Lower leg skin (tissue), 4 donors: ENCODE measurements at regions not wholly inside any gene's neighbourhood (a gene's known extent, or its start where the extent isn't known, plus 50 kb on each side); places are given as distances from the start of the nearest gene placed in this dataset.

Experiments
- DNase-seq, 2 donors: peaks; one replicate each; pipeline ENCODE4 v3.0.0-alpha.2; 2019; ENCODE audit warnings: low spot score in 2 of 2
- H3K4me3 ChIP-seq: fragments of 200-600 bp; sonication (generic); 2 replicates; pipeline ENCODE4 v1.5.1; 2017; ENCODE audit warnings: mild to moderate bottlenecking, low read depth; ENCODE audit not compliant: poor library complexity, severe bottlenecking
- POLR2A ChIP-seq, 2 donors: fragments of 450-650 bp; IDR thresholded peaks; one replicate each; pipeline ENCODE4 v1.6.1; 2016 to 2017; ENCODE audit warnings: antibody characterized with exemption in 2 of 2, mild to moderate bottlenecking in 1 of 2, moderate library complexity in 1 of 2
- WGBS, 2 donors: methylation state at CpG; one replicate each; pipeline ENCODE4 v1.1.5; 2018; 5-methylcytosine and 5-hydroxymethylcytosine counted together
- intact Hi-C: fragments of 100-400 bp; cut with DNase I; formaldehyde crosslinking; loops from one replicate; pipeline ENCODE4 v1.15.0; 2023; ENCODE audit warnings: low total_unique reads
- TF ChIP-seq, protein P1 (sequence below), 3 donors: fragments of 450-650 bp; IDR thresholded peaks; one replicate each; pipeline ENCODE4 v1.5.1; 2016; ENCODE audit warnings: antibody characterized with exemption in 3 of 3, mild to moderate bottlenecking in 3 of 3, moderate library complexity in 2 of 3

DNA sequence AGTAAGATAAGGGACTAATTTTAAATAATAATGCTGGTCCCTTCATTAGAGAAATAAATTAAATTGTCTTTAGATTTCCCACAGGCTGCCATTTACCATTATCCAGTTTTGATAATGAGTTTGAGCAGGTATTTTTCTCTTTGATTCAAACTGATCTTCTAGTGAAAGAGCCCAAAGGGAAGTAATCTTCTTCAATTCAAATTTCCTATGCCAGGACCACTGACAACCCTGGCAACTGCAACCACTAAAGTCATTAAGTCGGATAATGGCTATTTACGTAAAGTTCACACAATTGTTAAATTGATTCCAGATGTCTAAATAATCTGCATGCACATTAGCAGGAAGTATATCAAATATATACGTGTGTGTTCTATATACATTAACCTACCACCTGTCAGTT is 399.3 kb downstream of the PTPRC start:
- no peak overlapping the region for H3K4me3 ChIP-seq
- intact Hi-C loops: no loop called here
- no peak for DNase-seq
- TF ChIP-seq, protein P1, sequence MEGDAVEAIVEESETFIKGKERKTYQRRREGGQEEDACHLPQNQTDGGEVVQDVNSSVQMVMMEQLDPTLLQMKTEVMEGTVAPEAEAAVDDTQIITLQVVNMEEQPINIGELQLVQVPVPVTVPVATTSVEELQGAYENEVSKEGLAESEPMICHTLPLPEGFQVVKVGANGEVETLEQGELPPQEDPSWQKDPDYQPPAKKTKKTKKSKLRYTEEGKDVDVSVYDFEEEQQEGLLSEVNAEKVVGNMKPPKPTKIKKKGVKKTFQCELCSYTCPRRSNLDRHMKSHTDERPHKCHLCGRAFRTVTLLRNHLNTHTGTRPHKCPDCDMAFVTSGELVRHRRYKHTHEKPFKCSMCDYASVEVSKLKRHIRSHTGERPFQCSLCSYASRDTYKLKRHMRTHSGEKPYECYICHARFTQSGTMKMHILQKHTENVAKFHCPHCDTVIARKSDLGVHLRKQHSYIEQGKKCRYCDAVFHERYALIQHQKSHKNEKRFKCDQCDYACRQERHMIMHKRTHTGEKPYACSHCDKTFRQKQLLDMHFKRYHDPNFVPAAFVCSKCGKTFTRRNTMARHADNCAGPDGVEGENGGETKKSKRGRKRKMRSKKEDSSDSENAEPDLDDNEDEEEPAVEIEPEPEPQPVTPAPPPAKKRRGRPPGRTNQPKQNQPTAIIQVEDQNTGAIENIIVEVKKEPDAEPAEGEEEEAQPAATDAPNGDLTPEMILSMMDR (IDR thresholded peaks at IDR 0.05): no peak
- no peak for TF ChIP-seq POLR2A (IDR thresholded peaks at IDR 0.05)
- WGBS, 2 donors: 49 to 69% methylated on average over 3 of the region's 3 CpGs

DNA sequence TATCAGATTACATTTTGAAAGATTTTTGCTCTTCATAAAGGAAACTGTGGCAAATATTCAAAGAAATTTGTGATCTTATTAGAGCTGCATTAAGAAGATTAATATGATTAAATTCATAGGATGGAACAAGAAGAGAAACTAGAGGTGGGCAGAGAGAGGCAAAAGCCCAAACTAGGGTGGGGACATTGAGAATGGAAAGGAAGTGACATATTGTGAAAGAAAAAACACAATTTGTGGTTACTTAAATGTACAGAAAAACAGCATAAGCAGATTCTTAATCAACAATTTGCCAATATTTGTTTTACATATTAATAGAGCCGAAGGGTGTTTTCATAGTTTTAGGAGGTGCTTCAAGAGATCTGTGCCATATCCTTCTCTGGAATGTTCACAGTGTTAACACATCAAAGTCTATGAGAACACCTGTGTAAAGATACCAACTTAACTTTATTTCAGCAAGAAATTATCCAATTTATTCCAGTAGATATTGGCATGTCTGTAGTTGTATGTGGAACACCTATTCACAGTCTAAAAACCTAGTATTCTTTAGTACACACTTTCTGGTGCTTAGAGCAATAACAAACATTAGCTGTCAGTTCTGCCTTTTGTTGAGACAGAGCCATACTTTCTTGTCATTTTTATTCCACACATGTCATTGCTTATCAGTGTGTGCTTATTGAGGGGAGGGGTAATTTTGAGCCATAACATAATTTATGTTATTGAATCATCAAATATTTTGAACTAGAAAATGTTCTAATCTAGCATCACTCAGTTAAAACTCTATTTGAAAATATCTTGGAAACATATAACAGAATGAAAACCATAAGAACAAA is 401.5 kb downstream of the PTPRC start:
- TF ChIP-seq POLR2A (IDR thresholded peaks at IDR 0.05): no peak
- TF ChIP-seq, protein P1 (IDR thresholded peaks at IDR 0.05): no peak
- no peak overlapping the region for H3K4me3 ChIP-seq
- 78 to 83% methylated on average over 1 of the region's 1 CpG for WGBS, 2 donors
- DNase-seq: no peak
- intact Hi-C loops: no loop called here

DNA sequence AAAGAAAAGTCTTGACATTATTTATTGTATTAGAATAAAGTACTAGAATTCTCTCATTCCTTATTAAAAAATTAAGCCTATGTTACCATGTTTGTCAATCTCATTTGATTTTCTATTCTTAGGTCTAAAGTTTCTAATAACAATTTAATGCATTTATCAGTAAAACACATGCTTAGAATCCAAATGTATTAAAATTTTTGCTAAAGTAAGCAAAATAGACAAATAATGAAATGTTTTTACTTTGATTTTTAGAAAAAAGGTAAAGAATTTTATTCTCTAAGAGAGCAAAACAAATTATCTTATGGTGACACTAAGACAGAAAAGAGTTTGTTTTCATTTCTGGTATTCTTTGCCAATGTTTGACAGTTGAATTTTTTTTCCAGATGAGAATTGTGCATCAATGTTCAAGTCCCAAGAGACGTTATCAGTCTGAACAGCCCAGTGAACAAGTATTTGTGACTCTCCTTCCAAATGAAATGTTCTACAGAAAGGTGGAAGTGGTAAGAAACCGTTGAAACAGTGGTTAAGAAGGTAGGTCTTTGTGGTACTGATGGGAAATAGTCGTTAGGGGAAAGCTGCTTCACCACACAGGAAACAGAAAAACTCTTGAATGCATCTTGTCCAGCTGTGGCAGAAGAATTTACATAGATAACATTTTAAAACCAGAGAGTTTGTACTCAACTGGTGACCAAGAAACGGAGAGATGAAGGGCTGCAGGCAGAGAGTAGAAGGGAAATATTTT is 402.5 kb downstream of the PTPRC start:
- no peak for DNase-seq
- H3K4me3 ChIP-seq: no peak overlapping the region
- WGBS, 2 donors: 25 to 34% methylated on average over 4 of the region's 4 CpGs
- no peak for TF ChIP-seq POLR2A (IDR thresholded peaks at IDR 0.05)
- TF ChIP-seq, protein P1 (IDR thresholded peaks at IDR 0.05): no peak
- intact Hi-C loops: no loop called here

DNA sequence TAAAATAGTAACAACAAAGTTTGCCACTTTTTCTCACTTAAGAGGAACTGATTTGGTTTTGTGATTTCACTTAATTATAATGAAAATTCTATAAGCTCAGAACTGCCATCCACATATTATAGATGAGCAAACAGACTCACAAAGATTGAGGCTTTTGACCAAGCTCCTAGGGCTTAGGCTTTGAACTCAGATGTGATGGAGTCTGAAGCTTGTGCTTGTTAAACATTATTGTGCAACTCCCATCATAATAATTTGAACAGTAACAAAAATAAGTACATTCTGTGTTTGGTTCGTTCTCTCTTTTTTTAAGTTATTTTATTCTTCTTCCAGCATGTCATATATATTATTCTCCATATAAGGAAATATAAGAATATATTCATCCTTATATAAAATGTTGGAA is 403.4 kb downstream of the PTPRC start:
- WGBS, 2 donors: 82 to 83% methylated on average over 1 of the region's 1 CpG
- no peak overlapping the region for H3K4me3 ChIP-seq
- intact Hi-C loops: no loop called here
- no peak for TF ChIP-seq POLR2A (IDR thresholded peaks at IDR 0.05)
- TF ChIP-seq, protein P1 (IDR thresholded peaks at IDR 0.05): no peak
- no peak for DNase-seq

DNA sequence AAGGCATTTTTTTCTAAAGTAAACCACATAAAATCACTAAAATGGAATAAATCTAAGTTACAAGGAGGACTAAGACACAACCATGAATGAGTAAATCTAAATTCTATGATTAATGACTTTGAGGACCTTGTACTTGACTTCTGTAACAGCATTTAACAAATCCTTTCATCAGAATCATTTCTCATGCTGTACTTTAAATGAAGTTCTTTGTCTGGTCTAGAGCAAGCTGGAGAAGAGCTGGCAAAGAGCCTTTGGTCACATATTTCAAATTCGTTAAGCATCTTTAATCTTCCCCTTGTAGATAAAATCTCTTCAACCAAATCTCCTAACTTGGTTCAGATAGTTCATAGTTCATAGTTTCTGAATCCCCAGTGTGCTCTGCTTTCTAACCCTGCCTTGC is 405.4 kb downstream of the PTPRC start:
- intact Hi-C loops: no loop called here
- H3K4me3 ChIP-seq: no peak overlapping the region
- DNase-seq: no peak
- 18 to 41% methylated on average over 1 of the region's 1 CpG for WGBS, 2 donors
- no peak for TF ChIP-seq POLR2A (IDR thresholded peaks at IDR 0.05)
- TF ChIP-seq, protein P1 (IDR thresholded peaks at IDR 0.05): no peak
